ENCODE measurements at regions not wholly inside any gene's neighbourhood (a gene's known extent, or its start where the extent isn't known, plus 50 kb on each side); places are given as distances from the start of the nearest gene placed in this dataset.

DNA sequence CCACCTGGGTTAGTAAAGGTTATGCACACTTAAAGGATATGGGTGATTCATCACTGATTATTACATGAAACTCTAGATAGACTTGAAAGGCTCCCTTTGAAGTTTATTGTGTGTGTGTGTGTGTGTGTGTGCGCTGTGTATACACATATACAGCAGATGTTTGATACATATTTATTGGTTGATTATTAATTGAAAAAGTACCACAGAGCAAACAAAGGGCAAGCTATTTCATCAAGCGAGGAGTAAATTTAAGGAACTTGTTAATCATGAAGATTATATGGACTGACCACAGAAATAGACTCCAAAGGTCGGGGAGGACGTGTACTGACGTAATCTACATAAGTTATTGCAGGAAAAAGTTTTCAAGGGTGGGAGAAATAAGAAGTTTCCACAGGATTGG, 617.4 kb upstream of the POU3F3 start:
- no peak for TF ChIP-seq POLR2A (IDR thresholded peaks at IDR 0.05; ENCODE audit: low read length)
- TF ChIP-seq GATA1 (IDR thresholded peaks at IDR 0.05; ENCODE audit: low read depth, low read length): no peak
